PC-3 (cell line): ENCODE measurements at regions not wholly inside any gene's neighbourhood (a gene's known extent, or its start where the extent isn't known, plus 50 kb on each side); places are given as distances from the start of the nearest gene placed in this dataset.

ENCODE experiments used
- EZH2 ChIP-seq: fragments of 300-600 bp; sonication (generic); IDR thresholded peaks from one replicate; pipeline ENCODE4 v1.6.1; 2017; ENCODE audit warnings: antibody characterized with exemption, mild to moderate bottlenecking, low read length; ENCODE audit not compliant: unreplicated experiment
- TF ChIP-seq, protein P1 (sequence below): fragments of 300-600 bp; sonication (generic); conservative IDR thresholded peaks from 2 replicates; pipeline ENCODE4 v1.5.1; 2017; ENCODE audit warnings: antibody characterized with exemption, low read depth, mild to moderate bottlenecking, low read length

- TF ChIP-seq, protein P1, sequence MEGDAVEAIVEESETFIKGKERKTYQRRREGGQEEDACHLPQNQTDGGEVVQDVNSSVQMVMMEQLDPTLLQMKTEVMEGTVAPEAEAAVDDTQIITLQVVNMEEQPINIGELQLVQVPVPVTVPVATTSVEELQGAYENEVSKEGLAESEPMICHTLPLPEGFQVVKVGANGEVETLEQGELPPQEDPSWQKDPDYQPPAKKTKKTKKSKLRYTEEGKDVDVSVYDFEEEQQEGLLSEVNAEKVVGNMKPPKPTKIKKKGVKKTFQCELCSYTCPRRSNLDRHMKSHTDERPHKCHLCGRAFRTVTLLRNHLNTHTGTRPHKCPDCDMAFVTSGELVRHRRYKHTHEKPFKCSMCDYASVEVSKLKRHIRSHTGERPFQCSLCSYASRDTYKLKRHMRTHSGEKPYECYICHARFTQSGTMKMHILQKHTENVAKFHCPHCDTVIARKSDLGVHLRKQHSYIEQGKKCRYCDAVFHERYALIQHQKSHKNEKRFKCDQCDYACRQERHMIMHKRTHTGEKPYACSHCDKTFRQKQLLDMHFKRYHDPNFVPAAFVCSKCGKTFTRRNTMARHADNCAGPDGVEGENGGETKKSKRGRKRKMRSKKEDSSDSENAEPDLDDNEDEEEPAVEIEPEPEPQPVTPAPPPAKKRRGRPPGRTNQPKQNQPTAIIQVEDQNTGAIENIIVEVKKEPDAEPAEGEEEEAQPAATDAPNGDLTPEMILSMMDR = no peak
- no peak for TF ChIP-seq EZH2
Measured at GRCh38 chr13:50444726-50445125, 398.8 kb downstream of the DLEU7 start.
